Right lung (tissue), 2 donors: ENCODE measurements at regions not wholly inside any gene's neighbourhood (a gene's known extent, or its start where the extent isn't known, plus 50 kb on each side); places are given as distances from the start of the nearest gene placed in this dataset.
"Not testable (repeated sequence)": the region's sequence is repeated elsewhere in the genome, so short reads cannot be mapped to it uniquely, and the experiment has no call there.

ENCODE experiments used
- DNase-seq, 2 donors: peaks; one replicate each; pipeline ENCODE4 v3.0.0-alpha.2; 2013

DNA sequence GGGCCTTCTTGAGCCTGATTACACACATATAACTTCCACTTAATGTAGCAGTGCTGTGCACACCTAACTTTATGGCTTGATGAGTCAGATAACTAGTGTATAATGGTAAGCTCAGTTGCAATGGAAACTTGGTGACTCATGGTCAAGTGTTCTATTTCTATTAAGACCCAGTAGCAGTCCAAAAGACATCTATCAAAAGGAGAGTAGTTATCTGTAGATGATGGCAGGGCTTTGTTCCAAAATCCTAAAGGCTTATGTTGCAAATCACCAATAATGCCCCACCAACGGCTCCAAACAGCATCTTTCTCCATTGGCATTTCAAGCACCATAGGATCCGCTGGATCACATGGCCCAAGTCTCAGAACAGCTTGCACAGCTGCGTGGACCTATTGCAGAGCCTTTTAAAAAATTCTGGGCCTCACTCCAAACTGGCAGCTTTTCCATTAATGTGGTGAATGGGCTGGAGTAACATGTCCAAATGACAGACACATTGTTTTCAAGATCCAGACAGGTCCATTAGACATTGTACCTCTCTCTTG lies 566.8 kb upstream of the USP24 start:
- DNase-seq = peak; percentile 31 to 42

DNA sequence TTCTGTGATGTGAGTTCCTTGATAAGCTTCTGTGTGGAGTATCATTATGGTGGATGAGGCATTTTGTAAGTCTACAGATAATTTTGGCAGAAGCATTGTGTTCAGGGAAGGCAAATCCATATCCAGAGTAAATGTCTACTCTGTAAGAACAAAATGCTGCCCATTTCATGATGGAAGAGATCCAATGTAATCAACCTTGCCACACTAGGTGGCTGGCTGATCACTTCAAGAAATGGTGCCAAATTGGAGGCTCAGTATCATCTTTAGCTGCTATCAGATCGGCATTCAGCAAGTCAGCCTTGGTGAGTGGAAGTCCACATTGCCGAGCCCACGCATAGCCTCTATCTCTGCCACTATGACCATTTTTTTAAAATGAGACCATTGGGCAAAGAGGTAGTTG lies 565.8 kb upstream of the USP24 start:
- DNase-seq = no peak

DNA sequence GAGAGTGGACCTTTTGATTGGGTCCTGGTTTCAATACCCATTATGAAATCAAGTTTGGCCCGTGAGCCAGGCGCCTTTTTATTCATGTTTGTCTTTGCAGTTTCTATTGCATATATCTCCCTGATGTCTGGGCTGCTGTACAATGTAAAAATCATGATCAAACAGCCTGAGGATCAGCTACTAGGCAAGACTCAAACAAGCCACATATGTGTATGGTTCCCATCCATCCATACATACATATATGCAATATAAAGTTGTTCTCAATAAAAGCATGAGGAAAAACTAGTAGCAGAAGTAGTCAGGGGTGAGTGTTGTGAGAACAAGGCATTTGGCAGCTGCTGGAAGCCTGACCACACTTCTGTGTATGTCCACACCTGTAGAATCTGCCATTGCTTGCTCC lies 562.4 kb upstream of the USP24 start:
- DNase-seq = no peak

DNA sequence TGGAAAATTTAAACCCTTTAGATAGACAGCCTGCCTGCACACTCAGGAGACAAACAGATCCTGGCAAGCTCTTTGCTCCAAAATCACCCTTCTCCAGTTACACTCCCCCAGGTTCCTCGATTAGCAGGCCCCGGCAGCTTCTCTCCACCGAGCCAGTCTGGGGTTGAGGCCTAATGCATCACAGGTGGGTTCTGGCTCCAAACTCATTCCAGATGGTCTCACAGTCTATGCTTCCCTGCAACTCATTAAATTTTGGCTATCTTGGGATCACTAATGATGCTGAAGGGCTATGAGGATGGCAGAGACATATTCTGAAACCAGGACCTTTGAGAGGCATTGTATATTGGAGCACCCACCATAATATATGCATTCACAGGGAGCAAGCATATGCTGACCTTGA lies 559.8 kb upstream of the USP24 start:
- no peak for DNase-seq

DNA sequence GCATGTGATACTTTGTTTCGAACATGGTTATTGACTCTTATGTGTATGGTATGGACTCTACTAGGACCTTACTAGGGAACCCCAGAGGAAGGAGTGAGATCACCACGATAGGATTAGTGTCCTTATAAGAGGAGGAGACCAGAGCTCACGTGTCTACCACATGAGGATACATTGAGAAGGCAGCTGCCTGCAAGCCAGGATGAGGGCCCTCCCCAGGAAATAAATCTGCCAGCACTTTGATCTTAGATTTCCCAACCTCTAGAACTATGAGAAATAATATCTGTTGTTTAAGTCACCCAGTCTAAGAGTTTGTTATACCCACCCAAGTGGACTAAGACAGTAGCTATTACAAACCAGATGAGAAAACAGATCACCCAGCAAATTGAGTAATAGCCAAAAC lies 559.3 kb upstream of the USP24 start:
- DNase-seq = no peak

DNA sequence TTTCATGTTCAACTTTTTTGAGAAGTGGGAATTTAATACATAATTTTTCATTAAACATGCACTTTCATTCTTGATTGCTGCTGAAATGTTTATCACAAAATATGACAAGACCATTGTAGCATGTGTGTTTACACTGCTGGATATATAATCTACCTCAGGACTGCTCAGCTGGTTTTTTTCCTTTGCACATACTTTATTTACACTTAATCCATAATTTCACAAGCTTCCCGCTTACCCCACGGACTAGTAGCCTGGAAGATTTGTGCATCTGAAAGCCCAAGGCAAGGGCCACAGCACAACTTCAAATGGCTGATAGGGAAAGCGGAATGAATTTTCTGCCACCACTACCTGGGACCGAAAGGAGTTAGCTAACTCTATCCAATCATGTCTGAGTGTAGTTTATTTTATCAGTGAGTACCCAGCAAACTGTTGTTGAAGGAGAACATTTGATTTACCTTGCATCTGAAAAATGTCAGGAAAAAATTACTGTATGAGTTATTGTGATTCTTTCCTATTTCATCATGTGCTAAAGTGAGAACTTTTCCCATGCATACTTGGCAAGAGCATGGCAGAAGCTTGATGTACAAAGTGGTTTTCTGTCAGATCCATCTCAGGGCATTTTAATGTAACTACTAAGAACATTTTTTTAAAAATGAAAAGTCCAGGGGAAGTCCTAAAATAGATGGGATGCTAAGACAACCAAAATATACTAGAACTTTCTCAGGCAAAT lies 558.2 kb upstream of the USP24 start:
- peak; percentile 83 to 87 for DNase-seq

DNA sequence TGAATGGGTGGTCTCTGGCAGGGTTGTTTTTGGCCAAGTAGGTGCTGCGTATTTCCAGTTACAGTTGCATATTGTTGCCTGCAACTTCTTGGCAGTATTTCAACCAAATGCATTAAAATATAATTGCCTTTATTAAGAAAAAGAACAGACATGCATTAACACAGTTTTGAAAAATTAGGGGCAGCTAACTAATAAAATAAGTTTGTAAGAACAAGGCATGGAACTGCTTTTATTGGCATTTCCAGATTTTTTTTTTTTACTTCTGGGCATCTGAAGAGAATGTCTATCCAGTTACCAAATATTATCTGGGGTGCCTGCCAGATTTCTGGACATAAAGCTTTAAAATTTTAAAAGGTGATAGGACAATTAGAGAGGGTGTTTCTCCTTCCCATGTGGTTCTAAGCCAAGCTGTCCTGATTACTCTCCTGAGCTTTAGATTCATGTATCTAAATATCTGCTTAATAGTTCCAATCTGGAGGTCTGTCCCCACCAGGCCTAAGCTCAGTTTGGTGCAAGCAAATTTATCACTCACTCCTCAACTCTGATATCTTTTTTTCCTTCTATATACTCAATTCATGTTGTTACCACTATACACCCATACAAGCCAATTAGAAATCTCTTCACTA lies 553.3 kb upstream of the USP24 start:
- DNase-seq = no peak

DNA sequence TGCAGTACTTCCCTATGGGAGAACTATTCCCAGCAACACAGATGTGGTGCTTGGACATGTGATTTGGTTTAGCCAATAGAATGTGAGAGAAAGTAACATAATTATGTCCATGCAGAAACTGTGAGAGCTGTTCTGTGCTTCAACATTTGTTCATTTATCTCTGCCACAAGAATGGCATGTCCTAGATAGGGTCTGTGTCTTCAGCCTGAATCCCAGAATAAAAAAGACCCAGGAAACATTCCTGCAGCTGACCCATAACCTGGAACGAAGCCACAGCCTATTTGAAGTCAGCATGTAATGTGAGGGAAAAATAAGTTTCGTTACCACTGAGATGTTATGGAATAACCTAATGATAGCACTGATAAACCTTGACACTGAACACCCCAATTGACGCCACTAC lies 552.0 kb upstream of the USP24 start:
- DNase-seq = no peak

DNA sequence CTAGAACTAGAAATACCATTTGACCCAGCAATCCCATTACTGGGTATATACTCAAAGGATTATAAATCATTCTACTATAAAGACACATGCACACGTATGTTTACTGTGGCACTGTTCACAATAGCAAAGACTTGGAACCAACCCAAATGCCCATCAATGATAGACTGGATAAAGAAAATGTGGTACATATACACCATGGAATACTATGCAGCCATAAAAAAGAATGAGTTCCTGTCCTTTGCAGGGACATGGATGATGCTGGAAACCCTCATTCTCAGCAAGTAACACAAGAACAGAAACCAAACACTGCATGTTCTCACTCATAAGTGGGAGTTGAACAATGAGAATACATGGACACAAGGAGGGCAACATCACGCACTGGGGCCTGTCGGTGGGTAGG lies 550.3 kb upstream of the USP24 start:
- DNase-seq = not testable (repeated sequence)

DNA sequence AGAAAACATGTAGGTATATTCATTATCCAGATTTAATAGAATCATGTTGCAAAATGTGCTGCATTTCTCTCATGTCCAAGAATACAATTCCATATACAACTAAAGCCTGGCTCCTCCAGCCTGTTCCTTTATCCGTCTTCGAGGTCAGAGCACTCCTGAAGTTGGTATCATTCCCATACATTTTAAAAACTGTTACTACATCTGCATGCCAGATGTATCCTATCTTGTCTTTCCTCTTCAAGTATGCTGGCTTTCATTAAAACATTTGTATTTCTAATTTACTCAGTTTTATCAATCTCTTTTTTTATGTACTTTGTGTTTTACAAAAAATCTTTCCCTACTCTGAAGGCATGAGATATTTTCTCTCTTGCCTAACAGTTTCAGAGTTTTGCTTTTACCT lies 536.6 kb upstream of the USP24 start:
- peak; percentile 30 to 51 for DNase-seq

DNA sequence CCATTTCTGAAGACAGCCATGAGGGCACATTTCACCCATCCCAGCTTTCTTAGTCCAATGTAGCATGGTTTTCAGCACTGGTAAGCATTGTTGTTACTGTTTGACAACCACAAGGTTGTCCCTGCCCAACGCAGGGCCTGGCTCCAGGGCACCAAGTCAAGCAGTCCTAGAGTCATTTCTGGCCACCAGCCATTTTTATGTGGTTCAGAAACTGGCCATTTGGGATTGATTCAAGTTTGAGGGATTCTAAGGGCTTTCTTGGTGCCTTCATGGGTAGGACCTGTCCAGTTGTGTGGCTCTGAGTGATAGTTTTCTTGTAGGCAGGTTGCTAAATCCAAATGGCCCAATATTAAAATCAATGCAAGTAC lies 535.4 kb upstream of the USP24 start:
- no peak for DNase-seq

DNA sequence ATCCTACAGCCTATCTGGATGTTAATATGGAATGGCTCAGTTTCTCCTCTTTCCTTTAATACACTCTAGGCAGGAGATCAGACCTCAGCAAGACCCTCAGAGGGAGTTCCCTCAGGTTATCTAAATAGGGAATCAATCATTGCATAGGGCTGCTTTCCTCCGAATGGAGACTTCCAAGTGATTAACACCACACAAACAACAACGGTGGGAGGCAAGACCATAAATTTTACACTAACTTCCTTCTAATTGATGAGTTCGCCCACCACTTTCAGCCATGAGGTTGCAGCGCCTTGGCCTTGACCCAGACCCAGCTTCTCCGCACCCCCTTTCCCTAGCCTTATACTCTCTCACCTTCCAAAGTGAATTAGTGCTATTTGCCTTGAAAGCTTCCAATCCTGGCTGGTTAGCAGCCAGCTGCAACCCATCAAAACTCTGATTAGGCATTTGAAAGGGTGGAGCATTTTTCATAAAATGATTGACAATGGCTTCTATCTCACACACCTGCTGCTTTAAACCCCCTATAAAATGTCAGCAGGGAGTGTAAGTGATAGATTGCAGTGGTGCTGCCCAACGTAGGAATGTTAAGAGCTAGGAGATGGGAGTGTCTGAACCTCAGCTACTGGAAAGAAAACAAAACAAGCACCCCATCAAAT lies 534.9 kb upstream of the USP24 start:
- no peak for DNase-seq

DNA sequence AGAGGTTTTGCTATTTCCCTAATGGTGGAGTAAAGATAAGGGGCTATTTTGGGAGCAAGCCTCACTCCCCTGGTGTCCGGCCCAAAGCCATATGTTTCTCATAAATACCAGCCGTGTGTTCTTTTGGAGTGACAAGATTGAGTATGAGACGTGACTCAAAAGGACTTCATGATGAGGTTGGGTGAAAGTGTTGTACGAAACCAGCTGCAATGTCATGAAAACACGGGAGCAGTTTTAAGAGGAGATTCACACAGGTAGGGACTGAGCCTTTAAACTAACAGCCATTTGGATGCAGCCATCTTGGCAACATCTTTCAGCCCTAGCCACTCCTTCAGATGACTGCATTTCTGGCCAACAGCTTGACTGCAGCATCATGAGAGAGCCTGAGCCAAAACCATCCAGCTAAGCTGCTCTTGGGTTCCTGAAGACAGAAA lies 532.3 kb upstream of the USP24 start:
- DNase-seq = peak; percentile 18 to 33

DNA sequence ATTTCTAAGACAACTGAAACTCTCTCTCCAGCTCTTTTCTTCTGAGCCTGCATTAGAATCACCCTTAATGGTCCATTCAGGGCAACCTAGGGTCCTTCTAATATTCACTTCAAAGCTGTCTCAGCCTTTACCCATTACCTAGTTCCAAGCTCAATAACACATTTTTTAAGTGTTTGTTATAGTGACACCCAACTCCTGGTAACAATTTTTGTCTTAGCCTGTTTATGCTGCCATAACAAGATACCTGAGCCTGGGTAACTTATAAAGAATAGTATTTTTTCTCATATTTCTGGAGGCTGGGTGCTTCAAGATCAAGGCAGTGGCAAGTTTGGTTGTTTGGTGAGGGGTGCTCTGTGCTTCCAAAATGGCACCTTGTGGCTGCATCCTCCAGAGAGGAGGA lies 531.5 kb upstream of the USP24 start:
- no peak for DNase-seq

DNA sequence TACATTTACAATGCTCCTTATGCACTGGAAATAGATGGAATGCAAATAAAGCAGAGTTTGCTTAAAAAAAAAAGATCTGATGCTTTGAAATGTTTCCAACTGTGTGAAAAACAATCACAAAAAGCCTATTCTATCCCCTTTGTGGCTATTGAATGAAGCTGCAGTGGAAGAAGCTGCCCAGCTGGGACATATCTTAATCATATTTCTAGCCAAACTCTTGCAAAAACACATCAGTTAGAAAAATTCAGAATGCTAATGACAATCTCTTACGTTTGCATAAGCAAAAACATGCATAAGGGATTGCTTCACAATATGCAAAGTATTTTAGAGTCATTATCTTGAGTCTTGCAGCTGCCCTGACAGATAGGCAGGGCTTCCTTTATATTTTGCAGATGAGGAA lies 526.4 kb upstream of the USP24 start:
- DNase-seq = peak; percentile 87 to 93

DNA sequence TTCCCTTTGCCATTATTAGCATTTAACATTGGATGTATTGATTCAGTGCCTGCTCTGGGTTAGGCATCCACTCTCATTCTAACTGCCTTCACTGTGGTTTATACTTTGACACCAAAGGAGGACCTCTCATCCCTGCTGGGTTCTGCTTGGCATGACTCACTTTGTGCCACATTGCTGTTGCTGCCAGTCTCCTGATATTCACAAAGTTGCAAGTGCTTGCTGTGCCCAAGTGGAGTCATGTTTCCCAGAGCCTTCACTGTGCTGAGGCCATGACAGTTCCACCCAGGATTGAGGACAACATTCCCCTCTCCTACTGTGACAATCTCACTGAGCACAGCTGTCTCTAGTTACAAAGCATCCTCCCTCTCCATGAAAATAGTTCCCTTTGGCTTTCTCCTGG lies 519.9 kb upstream of the USP24 start:
- DNase-seq = no peak

DNA sequence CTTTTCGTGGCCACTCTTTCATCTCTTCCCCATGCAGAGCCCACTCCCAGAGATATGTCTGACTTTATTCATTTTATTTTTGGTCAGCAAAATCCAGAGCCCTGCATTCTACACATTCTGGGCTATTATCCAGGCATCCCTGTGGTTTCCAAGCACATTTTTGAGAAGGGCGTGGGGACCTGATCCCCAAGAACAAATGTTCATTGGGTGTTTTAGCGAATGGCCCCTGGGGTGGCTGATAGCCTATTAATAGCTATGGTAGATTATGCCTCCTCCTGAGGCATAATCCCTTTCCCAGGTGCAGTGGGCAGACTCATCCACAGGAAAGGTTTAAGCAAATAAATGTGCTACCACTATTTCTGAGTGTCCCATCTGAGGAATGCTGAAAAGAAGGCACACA lies 511.8 kb upstream of the USP24 start:
- DNase-seq = no peak

DNA sequence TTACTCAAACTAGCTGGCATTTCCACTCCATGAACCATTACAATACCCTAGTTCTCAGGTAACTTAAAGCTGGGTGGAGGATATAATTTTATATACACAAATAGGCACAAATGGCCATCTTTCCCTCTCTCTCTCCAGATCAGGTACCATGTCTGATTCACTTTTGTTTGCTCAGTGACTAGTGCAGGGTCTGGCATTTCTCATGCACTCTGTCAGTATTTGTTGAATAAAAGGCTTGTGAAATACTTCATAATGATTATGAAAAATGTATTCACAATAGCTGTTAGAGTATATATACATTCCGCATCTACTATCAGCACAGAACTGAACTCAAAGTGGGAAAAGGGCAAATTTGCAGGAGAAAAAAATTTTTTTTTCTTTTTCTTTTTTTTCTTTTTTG lies 510.2 kb upstream of the USP24 start:
- no peak for DNase-seq

DNA sequence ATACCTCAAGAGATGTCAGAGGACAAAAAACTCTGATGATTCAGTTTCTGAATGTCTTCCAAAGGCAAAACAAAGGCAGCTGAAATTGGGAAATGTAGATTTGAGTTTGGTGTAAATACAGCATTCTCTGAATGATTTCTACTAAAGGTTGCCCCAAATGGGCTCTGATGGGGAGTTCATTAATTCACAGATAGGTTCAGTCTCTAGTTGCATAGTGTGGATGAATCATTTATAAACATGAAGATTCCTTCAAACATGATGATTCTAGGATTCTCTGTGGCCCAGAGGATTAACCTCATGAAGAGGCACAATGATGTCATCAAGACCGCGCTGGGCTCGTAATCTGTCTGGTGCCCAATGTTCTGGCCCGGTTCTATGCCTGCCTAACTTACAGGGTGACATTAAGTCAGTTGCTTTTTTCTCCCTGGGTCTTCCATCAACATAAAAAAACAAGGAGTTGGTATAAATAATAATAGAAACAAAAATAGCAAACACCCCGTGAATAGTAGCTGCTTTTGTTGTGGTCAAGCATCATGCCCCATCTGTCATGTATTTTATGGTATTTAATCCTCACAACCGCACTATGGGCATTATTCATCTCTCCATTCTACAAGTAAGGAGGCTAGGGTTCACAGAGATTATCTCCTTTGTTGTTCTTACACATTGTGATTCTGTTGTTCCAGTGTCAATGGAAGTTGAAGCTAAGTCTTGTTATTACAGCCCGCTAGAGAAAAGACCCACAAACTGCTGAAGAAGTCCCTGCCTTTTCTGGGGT lies 509.6 kb upstream of the USP24 start:
- no peak for DNase-seq

DNA sequence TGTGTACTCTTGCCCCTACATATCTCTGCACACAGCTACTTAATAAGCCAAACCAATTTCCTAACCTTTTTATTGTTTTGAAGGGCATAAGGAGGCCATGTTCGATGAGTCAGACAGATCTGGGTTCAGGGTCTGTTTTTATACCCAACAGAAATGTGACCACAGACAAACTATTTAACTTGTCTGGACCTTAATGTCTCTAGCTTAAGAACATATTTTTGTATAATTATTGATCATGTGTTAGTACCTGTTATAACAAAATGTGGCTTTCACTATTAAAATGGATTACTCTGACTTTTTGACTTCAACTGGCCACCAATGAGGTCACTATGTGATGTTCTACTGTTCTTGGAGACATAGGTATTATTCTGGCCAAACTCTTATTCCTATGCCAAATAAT lies 507.8 kb upstream of the USP24 start:
- DNase-seq = no peak

DNA sequence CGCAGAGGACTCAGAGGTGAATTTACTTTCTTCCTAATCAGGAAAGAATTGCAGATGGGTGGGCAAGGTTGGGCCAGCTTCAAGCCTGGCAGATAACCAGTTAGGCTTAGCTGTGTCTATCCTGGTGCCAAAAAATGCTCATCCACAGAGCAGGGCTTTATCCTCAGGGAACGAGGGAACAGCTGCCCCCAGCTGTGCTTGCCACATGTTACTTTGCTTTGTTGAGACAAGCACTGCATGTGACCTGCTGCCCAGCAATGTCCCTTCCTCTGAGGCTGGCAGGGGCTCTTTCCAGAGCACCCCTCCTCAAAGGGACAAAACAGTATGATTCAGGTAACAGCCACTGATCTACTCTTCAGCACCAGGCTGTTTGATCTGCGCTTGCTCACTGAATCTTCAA lies 505.1 kb upstream of the USP24 start:
- DNase-seq = peak; percentile 66 to 68
